Fibroblast of lung (primary cell): ENCODE measurements at regions not wholly inside any gene's neighbourhood (a gene's known extent, or its start where the extent isn't known, plus 50 kb on each side); places are given as distances from the start of the nearest gene placed in this dataset.

Source experiments
- DNase-seq, 2 donors: peaks; one replicate each; pipeline versions ENCODE4 v3.0.0 to v3.0.0-alpha.2; 2010; ENCODE audit warnings: low read depth in 2 of 2
- H2AFZ ChIP-seq: 2 replicates; pipeline ENCODE4 v1.5.1; 2012; ENCODE audit warnings: low read length, control low read depth, inconsistent platforms
- H3K27ac ChIP-seq: 2 replicates; pipeline ENCODE4 v1.5.1; 2011; ENCODE audit warnings: low read length, control low read depth; ENCODE audit not compliant: insufficient read depth
- H3K27me3 ChIP-seq: 2 replicates; pipeline ENCODE4 v1.5.1; 2011; ENCODE audit warnings: mild to moderate bottlenecking, low read length; ENCODE audit not compliant: control insufficient read depth, insufficient read depth
- H3K36me3 ChIP-seq: 2 replicates; pipeline ENCODE4 v1.5.1; 2011; ENCODE audit warnings: low read length; ENCODE audit not compliant: control insufficient read depth, insufficient read depth
- H3K4me1 ChIP-seq: 2 replicates; pipeline ENCODE4 v1.5.1; 2011; ENCODE audit warnings: low read length; ENCODE audit not compliant: control insufficient read depth, insufficient read depth; ENCODE audit errors: extremely low read depth
- H3K4me2 ChIP-seq: 2 replicates; pipeline ENCODE4 v1.5.1; 2011; ENCODE audit warnings: low read length, control low read depth; ENCODE audit not compliant: insufficient read depth; ENCODE audit errors: extremely low read depth
- H3K4me3 ChIP-seq, 4 experiments: fragments of 200-600 bp in 1 of 4; sonication (generic) in 1 of 4; replicated peaks in 1 of 4; 2 replicates each; pipeline ENCODE4 v1.5.1; 2011 to 2016; ENCODE audit warnings: low read length in 4 of 4, low read depth in 3 of 4, mild to moderate bottlenecking in 3 of 4, control low read depth in 2 of 4, inconsistent platforms in 1 of 4, mixed read lengths in 1 of 4; ENCODE audit not compliant: insufficient read depth in 1 of 4; ENCODE audit errors: control extremely low read depth in 1 of 4
- H3K79me2 ChIP-seq: 2 replicates; pipeline ENCODE4 v1.5.1; 2012; ENCODE audit warnings: mild to moderate bottlenecking, low read length, inconsistent platforms; ENCODE audit not compliant: control insufficient read depth, insufficient read depth
- H3K9ac ChIP-seq: 2 replicates; pipeline ENCODE4 v1.5.1; 2011; ENCODE audit warnings: mild to moderate bottlenecking, low read length, control low read depth; ENCODE audit not compliant: insufficient read depth
- H3K9me3 ChIP-seq: 2 replicates; pipeline ENCODE4 v1.5.1; 2012; ENCODE audit warnings: low read depth, low read length; ENCODE audit not compliant: control insufficient read depth, insufficient read depth
- H4K20me1 ChIP-seq: 2 replicates; pipeline ENCODE4 v1.5.1; 2011; ENCODE audit warnings: low read length; ENCODE audit not compliant: control insufficient read depth, insufficient read depth; ENCODE audit errors: extremely low read depth
- CTCF ChIP-seq, 2 donors: IDR thresholded peaks in 1 of 2; conservative IDR thresholded peaks in 1 of 2; 1 replicate in 1 of 2; 2 replicates in 1 of 2; pipeline ENCODE4 v1.5.1; 2011 to 2012; ENCODE audit warnings: low read length in 2 of 2, control low read depth in 1 of 2, inconsistent platforms in 1 of 2, low read depth in 1 of 2, mild to moderate bottlenecking in 1 of 2
- EZH2 ChIP-seq: IDR thresholded peaks from 2 replicates; pipeline ENCODE4 v1.5.1; 2012; ENCODE audit warnings: low read length, control low read depth, mild to moderate bottlenecking; ENCODE audit errors: missing control alignments

- TF ChIP-seq EZH2 (no peak), CTCF (conservative IDR thresholded peaks at IDR 0.05 in 1 of 2, IDR thresholded peaks at IDR 0.05 in 1 of 2; ENCODE audit: low read depth in 1 of 2, low read length in 2 of 2) (no peak)
- Histone ChIP-seq H3K4me3 (no peak overlapping the region), H3K27me3 (peaks cover 2% of the 10 kb centered on the region), H3K4me2 (peak overlapping the region; percentile 78), H4K20me1 (no peaks in the 10 kb centered on the region), H3K79me2 (no peaks in the 10 kb centered on the region), H3K9ac (no peak overlapping the region), H3K9me3 (no peaks in the 10 kb centered on the region), H3K27ac (no peak overlapping the region), H2AFZ (peak overlapping the region; percentile 69), H3K4me1 (peaks cover 10% of the 10 kb centered on the region), H3K36me3 (no peaks in the 10 kb centered on the region)
- DNase-seq, result no peak
Measured at GRCh38 chr4:14917298-14917633, 85.0 kb upstream of the CPEB2 start.

- Histone ChIP-seq H3K4me3 (no peak overlapping the region), H3K27ac (no peak overlapping the region), H2AFZ (no peak overlapping the region), H4K20me1 (no peaks in the 10 kb centered on the region), H3K36me3 (no peaks in the 10 kb centered on the region), H3K9me3 (no peaks in the 10 kb centered on the region), H3K27me3 (no peaks in the 10 kb centered on the region), H3K9ac (no peak overlapping the region), H3K4me2 (no peak overlapping the region), H3K4me1 (peaks cover 10% of the 10 kb centered on the region), H3K79me2 (no peaks in the 10 kb centered on the region)
- DNase-seq, result no peak
- TF ChIP-seq EZH2 (no peak), CTCF (conservative IDR thresholded peaks at IDR 0.05 in 1 of 2, IDR thresholded peaks at IDR 0.05 in 1 of 2; ENCODE audit: low read depth in 1 of 2, low read length in 2 of 2) (no peak)
Measured at GRCh38 chr4:14918336-14918735, 83.9 kb upstream of the CPEB2 start.

GRCh38 chr4:14919785-14920184, 82.5 kb upstream of the CPEB2 start:
- Histone ChIP-seq H3K9ac (no peak overlapping the region), H2AFZ (no peak overlapping the region), H3K36me3 (no peaks in the 10 kb centered on the region), H3K4me3 (no peak overlapping the region), H3K79me2 (no peaks in the 10 kb centered on the region), H3K9me3 (no peaks in the 10 kb centered on the region), H3K27me3 (no peaks in the 10 kb centered on the region), H3K4me2 (no peak overlapping the region), H3K27ac (no peak overlapping the region), H3K4me1 (peaks cover 10% of the 10 kb centered on the region), H4K20me1 (no peaks in the 10 kb centered on the region)
- no peak for DNase-seq
- TF ChIP-seq EZH2 (no peak), CTCF (conservative IDR thresholded peaks at IDR 0.05 in 1 of 2, IDR thresholded peaks at IDR 0.05 in 1 of 2; ENCODE audit: low read depth in 1 of 2, low read length in 2 of 2) (no peak)
